ENCODE measurements at regions not wholly inside any gene's neighbourhood (a gene's known extent, or its start where the extent isn't known, plus 50 kb on each side); places are given as distances from the start of the nearest gene placed in this dataset.
A peak's percentile ranks its signal among the peaks of the same experiment; 100 is the strongest.
"Not testable (repeated sequence)": the region's sequence is repeated elsewhere in the genome, so short reads cannot be mapped to it uniquely, and the experiment has no call there.

DNA sequence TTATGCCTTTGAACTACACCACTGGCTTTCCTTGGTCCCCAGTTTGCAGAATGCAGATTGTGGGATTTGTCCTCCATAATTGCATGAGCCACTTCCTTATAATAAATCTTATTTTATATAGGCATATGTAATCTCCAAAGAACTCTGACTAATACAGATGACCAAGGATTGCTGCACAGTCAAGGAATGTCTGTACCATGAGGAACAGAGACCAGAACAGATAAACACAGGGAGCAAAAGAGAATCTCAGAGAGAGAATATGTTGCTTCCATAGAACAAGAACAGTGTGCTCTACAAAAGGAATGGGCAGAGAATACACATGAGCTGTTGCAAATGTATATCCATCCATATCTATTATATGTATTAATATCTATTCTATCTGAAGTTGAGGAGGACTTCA, 111.1 kb downstream of the ADRA2C start:
- Histone ChIP-seq H4K20me1 (ENCODE audit: insufficient read depth, low read depth, low read length) (no peaks in the 10 kb centered on the region), H3K4me2 (ENCODE audit: low read depth, low read length, poor library complexity, severe bottlenecking) (no peak overlapping the region), H3K27me3 (ENCODE audit: low read length) (no peaks in the 10 kb centered on the region), H2AFZ (ENCODE audit: low read length) (no peak overlapping the region), H3K4me3 (ENCODE audit: low read length) (no peak overlapping the region), H3K79me2 (ENCODE audit: low read length) (no peaks in the 10 kb centered on the region), H3K9me3 (ENCODE audit: low read length) (no peaks in the 10 kb centered on the region), H3K36me3 (ENCODE audit: insufficient read depth, low read length) (no peaks in the 10 kb centered on the region), H3K9ac (ENCODE audit: low read length) (no peak overlapping the region), H3K9me2 (replicated peaks; ENCODE audit: insufficient read depth, low read length) (no peaks in the 10 kb centered on the region), H3K27ac (ENCODE audit: low read length) (no peak overlapping the region), H3K4me1 (ENCODE audit: low read length) (no peaks in the 10 kb centered on the region)
- DNase-seq, result peak; percentile 16

DNA sequence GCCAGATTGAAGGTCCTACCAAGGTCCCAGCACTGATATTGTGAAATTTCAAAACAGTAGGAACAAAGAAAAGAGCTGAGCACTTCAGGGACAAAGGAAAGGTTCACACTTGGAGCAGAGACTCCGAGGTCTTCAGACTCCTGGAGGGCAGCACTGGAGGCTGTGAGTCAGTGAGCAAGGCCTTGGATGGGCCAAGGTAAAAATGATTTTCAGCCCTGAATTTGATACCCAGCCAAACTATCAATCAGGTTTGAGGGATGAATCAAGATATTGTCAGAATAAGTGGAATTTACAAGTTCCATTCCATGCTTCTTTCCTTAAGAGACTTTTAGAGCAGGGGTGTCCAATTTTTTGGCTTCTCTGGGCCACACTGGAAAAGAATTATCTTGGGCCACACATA, 111.7 kb downstream of the ADRA2C start:
- DNase-seq, result peak; percentile 11
- no peaks in the 10 kb centered on the region for H3K9me3 ChIP-seq (ENCODE audit: low read length)

DNA sequence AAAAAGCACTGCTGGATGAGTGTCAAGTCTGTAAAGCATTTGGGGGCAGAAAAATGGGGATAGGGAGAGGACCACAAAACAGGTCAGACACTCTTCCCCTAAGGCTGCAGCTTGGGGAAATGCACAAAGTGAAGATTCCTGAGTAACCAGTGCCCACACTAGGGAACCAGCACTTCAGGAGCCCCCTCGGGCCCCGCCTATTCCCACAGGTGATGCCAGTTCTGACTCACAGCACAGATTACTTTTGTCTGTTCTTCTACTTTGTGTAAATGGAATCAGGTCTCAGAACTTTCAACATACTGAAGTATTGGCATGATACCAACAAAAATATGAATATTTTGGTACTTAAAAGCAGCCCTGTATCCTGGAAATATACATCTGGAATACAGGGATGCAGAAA, 112.5 kb downstream of the ADRA2C start:
- Histone ChIP-seq H3K4me2 (ENCODE audit: low read depth, low read length, poor library complexity, severe bottlenecking) (no peak overlapping the region), H3K27me3 (ENCODE audit: low read length) (no peaks in the 10 kb centered on the region), H3K4me1 (ENCODE audit: low read length) (no peaks in the 10 kb centered on the region), H3K36me3 (ENCODE audit: insufficient read depth, low read length) (no peaks in the 10 kb centered on the region), H3K9me3 (ENCODE audit: low read length) (no peaks in the 10 kb centered on the region), H3K79me2 (ENCODE audit: low read length) (no peaks in the 10 kb centered on the region), H3K4me3 (ENCODE audit: low read length) (no peak overlapping the region), H2AFZ (ENCODE audit: low read length) (no peak overlapping the region), H3K27ac (ENCODE audit: low read length) (no peak overlapping the region), H3K9ac (ENCODE audit: low read length) (no peak overlapping the region), H3K9me2 (replicated peaks; ENCODE audit: insufficient read depth, low read length) (no peaks in the 10 kb centered on the region), H4K20me1 (ENCODE audit: insufficient read depth, low read depth, low read length) (no peaks in the 10 kb centered on the region)
- no peak for DNase-seq

More for the DNA sequence above, 111.7 kb downstream of the ADRA2C start:
- H3K9me2 ChIP-seq (replicated peaks; ENCODE audit: insufficient read depth, low read length), result no peaks in the 10 kb centered on the region
- H3K4me3 ChIP-seq (ENCODE audit: low read length), result no peak overlapping the region
- H3K36me3 ChIP-seq (ENCODE audit: insufficient read depth, low read length), result no peaks in the 10 kb centered on the region
- no peak overlapping the region for H2AFZ ChIP-seq (ENCODE audit: low read length)
- no peak overlapping the region for H3K4me2 ChIP-seq (ENCODE audit: low read depth, low read length, poor library complexity, severe bottlenecking)
- H3K27me3 ChIP-seq (ENCODE audit: low read length), result no peaks in the 10 kb centered on the region
- H4K20me1 ChIP-seq (ENCODE audit: insufficient read depth, low read depth, low read length), result no peaks in the 10 kb centered on the region
- H3K27ac ChIP-seq (ENCODE audit: low read length), result no peak overlapping the region
- no peak overlapping the region for H3K9ac ChIP-seq (ENCODE audit: low read length)
- H3K79me2 ChIP-seq (ENCODE audit: low read length), result no peaks in the 10 kb centered on the region
- H3K4me1 ChIP-seq (ENCODE audit: low read length), result no peaks in the 10 kb centered on the region

DNA sequence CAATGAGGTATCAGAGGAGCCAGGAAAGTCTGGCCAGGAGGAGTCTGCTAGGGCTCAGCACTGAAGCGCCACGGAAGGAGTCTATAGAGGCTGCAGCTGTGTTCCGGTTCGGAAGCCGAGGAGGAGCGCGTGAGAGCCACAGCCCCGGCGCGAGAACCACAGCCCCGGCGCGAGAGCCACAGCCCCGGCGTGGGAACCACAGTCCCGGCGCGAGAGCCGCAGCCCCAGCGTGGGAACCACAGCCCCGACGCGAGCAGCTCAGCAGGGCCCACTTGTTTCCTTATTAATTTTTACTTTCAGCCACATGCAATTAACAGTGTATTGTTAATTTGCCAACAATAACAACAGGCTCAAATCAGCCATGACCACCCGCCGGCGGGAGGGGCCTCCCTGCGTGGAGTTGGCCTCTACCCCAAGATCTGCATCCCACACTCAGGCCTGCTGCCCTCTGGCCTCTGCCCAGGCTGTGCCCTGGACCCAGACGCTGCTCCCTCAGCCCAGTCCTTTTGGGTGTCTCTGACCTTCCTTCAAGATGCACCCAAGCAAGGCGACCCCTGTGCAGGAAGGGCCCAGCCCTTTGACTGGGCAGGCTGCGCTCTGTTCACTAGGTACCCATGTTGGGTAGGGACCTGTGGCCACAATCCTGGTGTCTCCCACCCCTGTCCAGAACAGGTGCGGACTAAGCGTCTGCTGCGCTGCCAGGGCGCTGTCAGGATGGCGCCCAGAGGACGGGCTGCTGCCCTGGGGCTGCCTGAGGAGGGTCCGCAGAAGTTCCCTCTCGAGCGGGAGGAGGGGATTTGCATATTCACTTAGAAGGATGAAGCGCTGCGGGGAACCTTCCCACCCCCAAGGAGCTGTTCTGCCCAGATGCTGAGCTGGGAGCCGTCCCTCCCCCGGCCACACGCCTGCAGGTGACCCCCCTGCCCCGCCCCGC, 113.8 kb downstream of the ADRA2C start:
- Histone ChIP-seq H3K4me1 (ENCODE audit: low read length) (no peaks in the 10 kb centered on the region), H3K9ac (ENCODE audit: low read length) (no peak overlapping the region), H3K27me3 (ENCODE audit: low read length) (no peaks in the 10 kb centered on the region), H3K4me3 (ENCODE audit: low read length) (no peak overlapping the region), H3K79me2 (ENCODE audit: low read length) (no peaks in the 10 kb centered on the region), H3K36me3 (ENCODE audit: insufficient read depth, low read length) (no peaks in the 10 kb centered on the region), H3K9me2 (replicated peaks; ENCODE audit: insufficient read depth, low read length) (no peaks in the 10 kb centered on the region), H4K20me1 (ENCODE audit: insufficient read depth, low read depth, low read length) (no peaks in the 10 kb centered on the region), H3K27ac (ENCODE audit: low read length) (no peak overlapping the region), H2AFZ (ENCODE audit: low read length) (no peak overlapping the region), H3K4me2 (ENCODE audit: low read depth, low read length, poor library complexity, severe bottlenecking) (no peak overlapping the region), H3K9me3 (ENCODE audit: low read length) (no peaks in the 10 kb centered on the region)
- peak; percentile 23 for DNase-seq

DNA sequence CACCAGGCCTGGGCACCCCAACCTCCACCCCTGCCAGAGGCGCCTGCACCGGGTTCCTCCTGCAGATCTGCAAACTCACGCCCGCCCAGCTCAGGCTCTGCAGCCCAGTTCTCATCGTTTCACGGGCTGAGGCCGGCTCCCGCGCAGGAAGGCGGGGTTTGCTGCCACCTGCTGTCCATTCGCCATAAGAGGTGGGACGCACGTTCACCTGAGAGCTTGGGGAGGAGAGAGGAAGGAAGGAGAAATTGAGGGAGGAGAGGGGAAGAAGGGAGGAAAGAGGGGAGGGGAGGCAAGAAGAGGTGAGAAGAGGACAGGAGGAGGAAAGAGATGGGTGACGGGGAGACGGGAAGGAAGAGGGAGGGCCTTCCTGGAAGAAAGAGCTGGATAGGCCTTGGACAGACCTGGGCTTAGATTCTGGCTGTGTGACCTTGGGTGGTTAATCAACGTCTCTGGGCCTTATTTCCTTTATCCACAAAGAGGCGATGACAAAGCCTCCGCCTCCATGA, 114.5 kb downstream of the ADRA2C start:
- no peak overlapping the region for H3K4me3 ChIP-seq (ENCODE audit: low read length)
- no peak overlapping the region for H2AFZ ChIP-seq (ENCODE audit: low read length)
- no peaks in the 10 kb centered on the region for H3K36me3 ChIP-seq (ENCODE audit: insufficient read depth, low read length)
- no peaks in the 10 kb centered on the region for H3K79me2 ChIP-seq (ENCODE audit: low read length)
- H3K9me3 ChIP-seq (ENCODE audit: low read length), result no peaks in the 10 kb centered on the region
- H4K20me1 ChIP-seq (ENCODE audit: insufficient read depth, low read depth, low read length), result no peaks in the 10 kb centered on the region
- no peaks in the 10 kb centered on the region for H3K27me3 ChIP-seq (ENCODE audit: low read length)
- no peak overlapping the region for H3K4me2 ChIP-seq (ENCODE audit: low read depth, low read length, poor library complexity, severe bottlenecking)
- no peaks in the 10 kb centered on the region for H3K9me2 ChIP-seq (replicated peaks; ENCODE audit: insufficient read depth, low read length)
- DNase-seq, result peak; percentile 90
- H3K4me1 ChIP-seq (ENCODE audit: low read length), result no peaks in the 10 kb centered on the region
- no peak overlapping the region for H3K9ac ChIP-seq (ENCODE audit: low read length)
- H3K27ac ChIP-seq (ENCODE audit: low read length), result no peak overlapping the region

DNA sequence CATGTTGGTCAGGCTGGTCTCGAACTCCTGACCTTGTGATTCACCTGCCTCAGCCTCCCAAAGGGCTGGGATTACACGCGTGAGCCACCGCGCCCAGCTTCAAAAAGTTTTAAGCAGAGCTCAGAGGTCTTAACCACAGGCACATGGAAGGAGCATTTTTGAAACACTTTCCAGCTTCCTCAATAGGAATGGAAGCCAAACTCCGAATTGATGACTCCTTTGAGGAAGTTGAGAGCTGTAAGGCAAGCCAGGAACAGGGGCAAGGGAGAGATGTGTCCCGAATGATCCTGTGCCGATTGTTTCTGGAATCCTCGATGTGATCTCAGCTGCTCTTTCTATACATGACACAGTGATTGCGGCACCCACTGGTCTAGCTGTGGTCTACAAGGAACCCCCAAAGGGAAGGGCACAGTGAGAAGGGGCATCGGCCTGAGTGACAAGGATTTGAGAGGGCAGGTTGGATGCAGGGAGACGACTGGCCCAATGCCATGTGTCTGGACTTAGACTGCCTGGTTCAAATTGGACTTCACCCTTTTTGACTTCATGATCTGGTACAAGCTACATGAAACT, 116.2 kb downstream of the ADRA2C start:
- not testable (repeated sequence) for H3K9me3 ChIP-seq (ENCODE audit: low read length); H3K9me2 ChIP-seq (replicated peaks; ENCODE audit: insufficient read depth, low read length); H3K9ac ChIP-seq (ENCODE audit: low read length); H3K4me1 ChIP-seq (ENCODE audit: low read length); H3K4me3 ChIP-seq (ENCODE audit: low read length); DNase-seq; H4K20me1 ChIP-seq (ENCODE audit: insufficient read depth, low read depth, low read length); H2AFZ ChIP-seq (ENCODE audit: low read length); H3K27me3 ChIP-seq (ENCODE audit: low read length); H3K79me2 ChIP-seq (ENCODE audit: low read length); H3K36me3 ChIP-seq (ENCODE audit: insufficient read depth, low read length); H3K27ac ChIP-seq (ENCODE audit: low read length); H3K4me2 ChIP-seq (ENCODE audit: low read depth, low read length, poor library complexity, severe bottlenecking)

DNA sequence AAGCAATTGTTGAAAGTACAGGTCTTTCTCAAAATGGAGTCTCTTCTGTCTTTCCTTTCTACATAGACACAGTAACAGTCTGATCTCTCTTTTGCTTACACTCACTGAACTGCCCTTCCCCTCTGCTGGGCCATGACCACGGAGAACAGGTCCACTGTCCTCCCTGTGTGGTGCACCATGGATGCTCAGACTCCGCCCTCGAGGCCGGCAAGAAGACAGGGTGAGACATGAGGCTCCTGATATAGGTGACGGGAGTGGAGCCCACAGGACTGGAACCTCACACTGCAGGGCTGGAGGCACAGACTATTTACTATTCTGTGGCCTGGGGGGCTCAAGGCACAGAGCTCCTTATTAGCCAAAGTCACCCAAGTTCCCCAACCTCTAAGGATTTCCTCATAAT, 118.1 kb downstream of the ADRA2C start:
- not testable (repeated sequence) for H3K27ac ChIP-seq (ENCODE audit: low read length); H2AFZ ChIP-seq (ENCODE audit: low read length); H3K4me1 ChIP-seq (ENCODE audit: low read length); H3K36me3 ChIP-seq (ENCODE audit: insufficient read depth, low read length); H3K4me2 ChIP-seq (ENCODE audit: low read depth, low read length, poor library complexity, severe bottlenecking); H3K79me2 ChIP-seq (ENCODE audit: low read length); H4K20me1 ChIP-seq (ENCODE audit: insufficient read depth, low read depth, low read length); H3K4me3 ChIP-seq (ENCODE audit: low read length); H3K9me2 ChIP-seq (replicated peaks; ENCODE audit: insufficient read depth, low read length); H3K27me3 ChIP-seq (ENCODE audit: low read length); H3K9me3 ChIP-seq (ENCODE audit: low read length); H3K9ac ChIP-seq (ENCODE audit: low read length); DNase-seq

DNA sequence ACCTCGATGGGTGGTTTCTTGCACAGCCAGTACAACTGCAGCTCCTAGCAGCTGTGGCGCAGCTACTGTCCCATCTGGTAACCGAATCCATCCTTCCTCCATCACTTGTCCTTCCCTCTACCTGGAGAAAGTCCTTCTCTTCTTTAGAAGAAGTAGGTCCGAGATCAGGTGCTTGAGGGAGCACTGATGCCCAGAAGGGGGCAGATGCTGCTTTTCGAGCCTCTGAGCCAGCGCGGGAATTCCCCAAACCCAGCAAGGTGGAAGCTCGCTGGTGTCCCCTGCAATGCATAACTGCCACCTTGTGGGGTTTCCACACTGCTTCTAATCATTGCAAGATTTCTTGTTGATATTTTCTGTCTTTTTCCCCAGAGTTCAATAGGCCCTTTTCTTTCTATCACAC, 127.4 kb downstream of the ADRA2C start:
- not testable (repeated sequence) for H3K79me2 ChIP-seq (ENCODE audit: low read length); H3K4me3 ChIP-seq (ENCODE audit: low read length); H3K27me3 ChIP-seq (ENCODE audit: low read length); H3K4me2 ChIP-seq (ENCODE audit: low read depth, low read length, poor library complexity, severe bottlenecking); H3K4me1 ChIP-seq (ENCODE audit: low read length); H3K36me3 ChIP-seq (ENCODE audit: insufficient read depth, low read length); H4K20me1 ChIP-seq (ENCODE audit: insufficient read depth, low read depth, low read length); H2AFZ ChIP-seq (ENCODE audit: low read length); DNase-seq; H3K9ac ChIP-seq (ENCODE audit: low read length); H3K9me3 ChIP-seq (ENCODE audit: low read length); H3K27ac ChIP-seq (ENCODE audit: low read length); H3K9me2 ChIP-seq (replicated peaks; ENCODE audit: insufficient read depth, low read length)

Data from Karpas-422 (cell line).